DND-41 (cell line): ENCODE measurements at regions not wholly inside any gene's neighbourhood (a gene's known extent, or its start where the extent isn't known, plus 50 kb on each side); places are given as distances from the start of the nearest gene placed in this dataset.

ENCODE experiments used
- ATAC-seq: fragments of 200-7000 bp; cut with Tn5 transposase; 3 replicates; pipeline ENCODE4 v1.9.1; 2021; ENCODE audit warnings: low read depth; ENCODE audit not compliant: insufficient read depth
- DNase-seq: peaks from one replicate; pipeline ENCODE4 v3.0.0-alpha.2; 2020
- H2AFZ ChIP-seq: 2 replicates; pipeline ENCODE4 v1.6.0; 2012; ENCODE audit warnings: low read depth, low read length
- H3K27ac ChIP-seq: 2 replicates; pipeline ENCODE4 v1.5.1; 2012; ENCODE audit warnings: low read length, inconsistent platforms
- H3K27me3 ChIP-seq: fragments of 200-600 bp; sonication (generic); 2 replicates; pipeline ENCODE4 v1.6.0; 2012; ENCODE audit warnings: low read length, mild to moderate bottlenecking, inconsistent platforms; ENCODE audit not compliant: insufficient read depth, poor library complexity
- H3K36me3 ChIP-seq: 2 replicates; pipeline ENCODE4 v1.5.1; 2012; ENCODE audit warnings: low read length, inconsistent platforms; ENCODE audit not compliant: insufficient read depth
- H3K4me1 ChIP-seq: 2 replicates; pipeline ENCODE4 v1.5.1; 2012; ENCODE audit warnings: mild to moderate bottlenecking, low read length; ENCODE audit not compliant: insufficient read depth
- H3K4me2 ChIP-seq: 2 replicates; pipeline ENCODE4 v1.6.0; 2012; ENCODE audit warnings: mild to moderate bottlenecking, moderate library complexity, low read length, inconsistent platforms; ENCODE audit not compliant: insufficient read depth
- H3K4me3 ChIP-seq, 2 experiments: fragments of 200-600 bp in 1 of 2; shearing (Covaris generic) in 1 of 2; 2 replicates each; pipeline ENCODE4 v1.5.1; 2012 to 2016; ENCODE audit warnings: inconsistent platforms in 2 of 2, low read length in 2 of 2, mild to moderate bottlenecking in 2 of 2, low read depth in 1 of 2, moderate library complexity in 1 of 2
- H3K79me2 ChIP-seq: 2 replicates; pipeline ENCODE4 v1.6.0; 2012; ENCODE audit warnings: low read length, inconsistent platforms; ENCODE audit not compliant: insufficient read depth
- H3K9ac ChIP-seq: 2 replicates; pipeline ENCODE4 v1.6.0; 2012; ENCODE audit warnings: low read depth, mild to moderate bottlenecking, inconsistent platforms, low read length, moderate library complexity
- H3K9me3 ChIP-seq: 2 replicates; pipeline ENCODE4 v1.5.1; 2012; ENCODE audit warnings: low read length, moderate library complexity, mild to moderate bottlenecking, inconsistent platforms; ENCODE audit not compliant: insufficient read depth, severe bottlenecking
- H4K20me1 ChIP-seq: 2 replicates; pipeline ENCODE4 v1.6.0; 2012; ENCODE audit warnings: low read length; ENCODE audit not compliant: insufficient read depth
- CTCF ChIP-seq: IDR thresholded peaks from 2 replicates; pipeline ENCODE4 v1.5.1; 2012; ENCODE audit warnings: borderline replicate concordance, low read length, moderate library complexity, mild to moderate bottlenecking; ENCODE audit not compliant: poor library complexity, severe bottlenecking; ENCODE audit errors: extremely low read depth
- EZH2 ChIP-seq: IDR thresholded peaks from 3 replicates; pipeline ENCODE4 v1.6.1; 2012; ENCODE audit warnings: borderline replicate concordance, low read depth, mild to moderate bottlenecking, moderate library complexity, low read length, inconsistent platforms; ENCODE audit not compliant: severe bottlenecking

- ATAC-seq (no peak), DNase-seq (no peak)
- TF ChIP-seq CTCF (no peak), EZH2 (no peak)
- Histone ChIP-seq H2AFZ (no peak overlapping the region), H3K27ac (no peak overlapping the region), H4K20me1 (no peaks in the 10 kb centered on the region), H3K4me3 (no peak overlapping the region), H3K4me2 (no peak overlapping the region), H3K27me3 (no peaks in the 10 kb centered on the region), H3K36me3 (no peaks in the 10 kb centered on the region), H3K9ac (no peak overlapping the region), H3K79me2 (no peaks in the 10 kb centered on the region), H3K4me1 (no peaks in the 10 kb centered on the region), H3K9me3 (no peaks in the 10 kb centered on the region)
Observed at GRCh38 chr6:132209351-132209750, 191.9 kb downstream of the MOXD1 start.

DNA sequence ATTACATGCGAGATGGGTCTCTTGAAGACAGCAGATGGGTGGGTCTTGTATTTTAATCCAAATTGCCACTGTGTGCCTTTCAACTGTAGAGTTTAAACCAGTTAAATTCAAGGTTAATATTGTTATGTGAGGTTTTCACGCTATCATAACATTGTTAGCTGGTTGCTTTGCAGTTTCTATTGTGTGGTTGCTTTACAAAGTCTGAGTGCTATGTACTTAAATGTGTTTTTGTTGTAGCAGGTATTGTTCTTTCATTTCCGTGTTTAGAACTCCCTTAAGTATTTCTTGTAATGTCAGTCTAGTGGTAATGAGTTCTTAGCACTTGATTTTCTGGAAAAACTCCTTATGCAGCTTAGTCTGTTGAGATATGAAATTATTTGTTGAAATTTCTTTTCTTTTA, 193.3 kb downstream of the MOXD1 start:
- H3K27me3 ChIP-seq: no peaks in the 10 kb centered on the region
- H2AFZ ChIP-seq: no peak overlapping the region
- H3K9me3 ChIP-seq: no peaks in the 10 kb centered on the region
- ATAC-seq (no peak), DNase-seq (no peak)
- no peaks in the 10 kb centered on the region for H4K20me1 ChIP-seq
- TF ChIP-seq CTCF (no peak), EZH2 (no peak)
- H3K36me3 ChIP-seq: no peaks in the 10 kb centered on the region
- no peak overlapping the region for H3K9ac ChIP-seq
- H3K4me3 ChIP-seq: no peak overlapping the region
- H3K4me2 ChIP-seq: no peak overlapping the region
- no peaks in the 10 kb centered on the region for H3K79me2 ChIP-seq
- H3K27ac ChIP-seq: no peak overlapping the region
- H3K4me1 ChIP-seq: no peaks in the 10 kb centered on the region

DNA sequence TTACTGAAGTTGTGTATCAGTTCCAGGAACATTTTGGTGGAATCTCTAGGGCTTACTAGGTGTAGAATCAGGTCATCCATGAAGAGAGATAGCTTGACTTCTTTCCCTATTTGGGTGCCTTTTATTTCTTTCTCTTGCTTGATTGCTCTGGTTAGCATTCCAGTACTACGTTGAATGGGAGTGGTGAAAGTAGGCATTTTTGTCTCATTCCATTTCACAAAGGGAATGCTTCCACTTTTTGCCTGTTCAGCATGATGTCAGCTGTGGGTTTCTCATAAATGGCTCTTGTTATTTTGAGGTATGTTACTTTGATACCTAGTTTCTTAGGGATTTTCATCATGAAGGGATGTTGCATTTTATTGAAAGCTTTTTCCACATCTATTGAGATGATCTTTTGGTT, 195.3 kb downstream of the MOXD1 start:
- Histone ChIP-seq H4K20me1 (no peaks in the 10 kb centered on the region), H3K4me2 (no peak overlapping the region), H3K36me3 (no peaks in the 10 kb centered on the region), H3K4me1 (no peaks in the 10 kb centered on the region), H2AFZ (no peak overlapping the region), H3K4me3 (no peak overlapping the region), H3K27me3 (no peaks in the 10 kb centered on the region), H3K79me2 (no peaks in the 10 kb centered on the region), H3K27ac (no peak overlapping the region), H3K9ac (no peak overlapping the region), H3K9me3 (no peaks in the 10 kb centered on the region)
- no peak for DNase-seq
- no peak for ATAC-seq
- TF ChIP-seq EZH2: no peak
- TF ChIP-seq CTCF: no peak

DNA sequence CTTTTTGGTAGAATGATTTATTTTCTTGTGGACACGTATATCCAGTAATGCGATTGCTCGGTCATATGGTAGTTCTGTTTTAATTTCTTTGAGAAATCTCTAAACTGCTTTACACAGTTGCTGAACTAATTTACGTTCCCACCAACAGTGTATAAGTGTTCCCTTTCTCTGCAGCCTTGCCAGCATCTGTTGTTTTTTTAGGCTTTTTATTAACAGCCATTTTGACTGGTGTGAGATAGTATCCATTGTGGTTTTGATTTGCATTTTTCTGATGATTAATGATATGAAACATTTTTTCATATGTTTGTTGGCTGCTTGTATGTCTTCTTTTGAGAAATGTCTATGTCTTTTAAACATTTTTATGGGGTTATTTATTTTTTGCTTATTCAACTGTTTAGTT, 196.7 kb downstream of the MOXD1 start:
- DNase-seq (no peak), ATAC-seq (no peak)
- Histone ChIP-seq H3K79me2 (no peaks in the 10 kb centered on the region), H3K4me3 (no peak overlapping the region), H4K20me1 (no peaks in the 10 kb centered on the region), H3K4me2 (no peak overlapping the region), H3K9ac (no peak overlapping the region), H3K27me3 (no peaks in the 10 kb centered on the region), H3K27ac (no peak overlapping the region), H3K4me1 (no peaks in the 10 kb centered on the region), H3K36me3 (no peaks in the 10 kb centered on the region), H3K9me3 (no peaks in the 10 kb centered on the region), H2AFZ (no peak overlapping the region)
- TF ChIP-seq EZH2: no peak
